SK-MEL-5 (cell line): ENCODE measurements at regions not wholly inside any gene's neighbourhood (a gene's known extent, or its start where the extent isn't known, plus 50 kb on each side); places are given as distances from the start of the nearest gene placed in this dataset.
"Not testable (repeated sequence)": the region's sequence is repeated elsewhere in the genome, so short reads cannot be mapped to it uniquely, and the experiment has no call there.

Experiments
- DNase-seq: peaks from one replicate; pipeline ENCODE4 v3.0.0-alpha.2; 2016; ENCODE audit warnings: low read depth, low spot score
- in situ Hi-C: cut with HindIII; loops from 2 replicates; pipeline ENCODE4 v1.10.0; 2016; ENCODE audit warnings: low sequenced_read_pairs, high pct_unique_total_duplicates, low pct_unique_long_range_greater_than_20kb

GRCh38 chr16:59849716-59850115 lies 1115.6 kb upstream of the GOT2 start:
- in situ Hi-C loops = no loop called here
- DNase-seq = peak; percentile 22

GRCh38 chr16:59848296-59848695 lies 1114.2 kb upstream of the GOT2 start:
- peak; percentile 25 for DNase-seq
- in situ Hi-C loops = no loop called here

- in situ Hi-C loops = no loop called here
- no peak for DNase-seq
Observed at GRCh38 chr16:59840169-59840568, 1106.1 kb upstream of the GOT2 start.

- DNase-seq = no peak
- in situ Hi-C loops = no loop called here
Observed at GRCh38 chr16:59826767-59827166, 1092.7 kb upstream of the GOT2 start.

GRCh38 chr16:59809488-59809887 lies 1075.4 kb upstream of the GOT2 start:
- in situ Hi-C loops = not testable (repeated sequence)

GRCh38 chr16:59783191-59783590 lies 1049.1 kb upstream of the GOT2 start:
- in situ Hi-C loops = no loop called here
- DNase-seq = no peak

More at GRCh38 chr16:59809488-59809887, 1075.4 kb upstream of the GOT2 start:
- not testable (repeated sequence) for DNase-seq

GRCh38 chr16:59773330-59773729 lies 1039.2 kb upstream of the GOT2 start:
- in situ Hi-C loops = no loop called here
- no peak for DNase-seq

GRCh38 chr16:59759296-59759695 lies 1025.2 kb upstream of the GOT2 start:
- no peak for DNase-seq
- in situ Hi-C loops = no loop called here

- in situ Hi-C loops = no loop called here
- no peak for DNase-seq
Observed at GRCh38 chr16:59758848-59759247, 1024.7 kb upstream of the GOT2 start.

GRCh38 chr16:59754854-59755253 lies 1020.7 kb upstream of the GOT2 start:
- in situ Hi-C loops = no loop called here
- no peak for DNase-seq

GRCh38 chr16:59749662-59750336 lies 1015.7 kb upstream of the GOT2 start:
- no peak for DNase-seq
- in situ Hi-C loops = no loop called here

GRCh38 chr16:59748531-59748930 lies 1014.4 kb upstream of the GOT2 start:
- DNase-seq = peak; percentile 33

GRCh38 chr16:59743504-59743903 lies 1009.4 kb upstream of the GOT2 start:
- in situ Hi-C loops = no loop called here
- DNase-seq = no peak

More at GRCh38 chr16:59748531-59748930, 1014.4 kb upstream of the GOT2 start:
- in situ Hi-C loops = no loop called here

- no peak for DNase-seq
Observed at GRCh38 chr16:59740858-59741257, 1006.7 kb upstream of the GOT2 start.

GRCh38 chr16:59737274-59737673 lies 1003.2 kb upstream of the GOT2 start:
- in situ Hi-C loops = no loop called here
- DNase-seq = no peak

More at GRCh38 chr16:59740858-59741257, 1006.7 kb upstream of the GOT2 start:
- in situ Hi-C loops = no loop called here

GRCh38 chr16:59733321-59733720 lies 999.2 kb upstream of the GOT2 start:
- in situ Hi-C loops = no loop called here
- peak; percentile 91 for DNase-seq

GRCh38 chr16:59729613-59730012 lies 995.5 kb upstream of the GOT2 start:
- in situ Hi-C loops = no loop called here
- no peak for DNase-seq

GRCh38 chr16:59719121-59719520 lies 985.0 kb upstream of the GOT2 start:
- in situ Hi-C loops = no loop called here
- DNase-seq = no peak

- in situ Hi-C loops = no loop called here
- DNase-seq = peak; percentile 82
Observed at GRCh38 chr16:59707436-59708226, 973.5 kb upstream of the GOT2 start.
